ENCODE measurements at regions not wholly inside any gene's neighbourhood (a gene's known extent, or its start where the extent isn't known, plus 50 kb on each side); places are given as distances from the start of the nearest gene placed in this dataset.

DNA sequence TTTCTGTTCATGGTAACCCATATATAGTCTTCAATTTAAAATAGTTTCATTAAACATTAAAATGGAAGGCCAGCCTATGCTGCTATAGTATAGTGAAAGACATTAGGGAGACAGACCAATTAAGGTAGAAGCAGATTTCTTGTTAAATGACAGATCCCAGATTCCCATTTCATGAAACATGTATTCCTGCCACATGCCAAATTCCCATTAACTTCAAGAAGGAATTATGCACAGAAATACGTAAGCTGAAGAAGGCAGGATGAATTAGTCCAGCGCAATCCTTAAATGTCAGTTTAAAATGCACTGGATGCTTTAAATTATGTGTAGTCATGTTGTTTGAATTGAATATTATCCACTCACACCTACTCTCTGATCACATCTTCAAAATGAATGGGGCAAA, 424.9 kb downstream of the SH2D1A start:
- POLR2A ChIA-PET (ENCODE audit: unreplicated experiment): no interaction called here
- DNase-seq: no peak
- Histone ChIP-seq H4K5ac (ENCODE audit: low read depth, low read length) (no peak overlapping the region), H3K4ac (ENCODE audit: low read depth, low read length) (no peak overlapping the region), H3K23ac (ENCODE audit: low read depth, low read length) (no peak overlapping the region), H3K27ac (ENCODE audit: insufficient read depth, low read length) (no peak overlapping the region), H3K4me3 (ENCODE audit: insufficient read depth, low read depth, low read length) (no peak overlapping the region), H3K4me2 (ENCODE audit: low read depth, low read length) (no peak overlapping the region), H2BK5ac (ENCODE audit: low read depth, low read length, poor library complexity, severe bottlenecking) (no peak overlapping the region), H3K18ac (ENCODE audit: low read depth, low read length) (no peak overlapping the region), H3K14ac (replicated peaks; ENCODE audit: low read depth, low read length) (no peak overlapping the region), H3K79me1 (ENCODE audit: low read depth in 1 of 2, low read length in 2 of 2) (no peaks in the 10 kb centered on the region), H2BK15ac (ENCODE audit: low read depth, low read length) (no peak overlapping the region), H2BK120ac (ENCODE audit: low read depth, low read length) (no peak overlapping the region), H4K8ac (ENCODE audit: low read depth in 2 of 2, low read length in 2 of 2) (no peak overlapping the region), H3K36me3 (ENCODE audit: control insufficient read depth, insufficient read depth, low read length) (no peaks in the 10 kb centered on the region), H3K9ac (ENCODE audit: low read depth, low read length) (no peak overlapping the region), H2AFZ (replicated peaks; ENCODE audit: low read length, poor library complexity) (no peak overlapping the region), H3K56ac (ENCODE audit: extremely low read depth, insufficient read depth, low read length) (no peak overlapping the region), H2AK5ac (ENCODE audit: low read depth, low read length) (no peak overlapping the region), H4K91ac (ENCODE audit: insufficient read depth, low read depth, low read length) (no peak overlapping the region), H2BK20ac (ENCODE audit: low read depth, low read length) (no peak overlapping the region), H3K27me3 (ENCODE audit: control insufficient read depth, insufficient read depth, low read length) (no peaks in the 10 kb centered on the region), H4K20me1 (ENCODE audit: insufficient read depth, low read length) (no peaks in the 10 kb centered on the region), H3K9me3 (ENCODE audit: control insufficient read depth, insufficient read depth, low read length) (no peaks in the 10 kb centered on the region), H2AK9ac (replicated peaks; ENCODE audit: low read depth, low read length, poor library complexity) (no peak overlapping the region), H3K9me1 (ENCODE audit: insufficient read depth, low read length) (no peaks in the 10 kb centered on the region), H3K4me1 (ENCODE audit: control insufficient read depth, insufficient read depth, low read length) (no peaks in the 10 kb centered on the region)
- BruUV-seq (replicated peaks): no TSS peak
- intact Hi-C loops (cut with micrococcal nuclease) (no loop called here), in situ Hi-C loops (cut with MboI; ENCODE audit: low sequenced_read_pairs) (no loop called here), dilution Hi-C loops (cut with HindIII; ENCODE audit: low sequenced_read_pairs, unreplicated experiment) (no loop called here)
- WGBS, 2 experiments (ENCODE audit: extremely low coverage in 2 of 2, insufficient read length in 1 of 2): no CpG with 5 or more reads among the region's 2 CpGs
- ATAC-seq (ENCODE audit: low read depth): no peak
- CTCF ChIA-PET: no interaction called here
- TF ChIP-seq BHLHE40 (IDR thresholded peaks at IDR 0.05; ENCODE audit: low read depth, low read length) (no peak), USF2 (IDR thresholded peaks at IDR 0.05; ENCODE audit: low read depth, low read length) (no peak), MAZ (IDR thresholded peaks at IDR 0.05; ENCODE audit: borderline replicate concordance, low read depth, low read length) (no peak), MAFK (IDR thresholded peaks at IDR 0.05; ENCODE audit: low read depth, low read length) (no peak), FOS (IDR thresholded peaks at IDR 0.05; ENCODE audit: low read depth, low read length) (no peak), RAD21 (IDR thresholded peaks at IDR 0.05; ENCODE audit: low read length) (no peak), RCOR1 (IDR thresholded peaks at IDR 0.05; ENCODE audit: insufficient replicate concordance, low read length) (no peak), POLR2A (IDR thresholded peaks at IDR 0.05; ENCODE audit: low read depth, low read length) (no peak), RFX5 (IDR thresholded peaks at IDR 0.05; ENCODE audit: low read depth, low read length) (no peak)
- TF ChIP-seq, protein P1, sequence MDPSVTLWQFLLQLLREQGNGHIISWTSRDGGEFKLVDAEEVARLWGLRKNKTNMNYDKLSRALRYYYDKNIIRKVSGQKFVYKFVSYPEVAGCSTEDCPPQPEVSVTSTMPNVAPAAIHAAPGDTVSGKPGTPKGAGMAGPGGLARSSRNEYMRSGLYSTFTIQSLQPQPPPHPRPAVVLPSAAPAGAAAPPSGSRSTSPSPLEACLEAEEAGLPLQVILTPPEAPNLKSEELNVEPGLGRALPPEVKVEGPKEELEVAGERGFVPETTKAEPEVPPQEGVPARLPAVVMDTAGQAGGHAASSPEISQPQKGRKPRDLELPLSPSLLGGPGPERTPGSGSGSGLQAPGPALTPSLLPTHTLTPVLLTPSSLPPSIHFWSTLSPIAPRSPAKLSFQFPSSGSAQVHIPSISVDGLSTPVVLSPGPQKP (IDR thresholded peaks at IDR 0.05; ENCODE audit: borderline replicate concordance, low read depth, low read length): no peak
- TF ChIP-seq, protein P2, sequence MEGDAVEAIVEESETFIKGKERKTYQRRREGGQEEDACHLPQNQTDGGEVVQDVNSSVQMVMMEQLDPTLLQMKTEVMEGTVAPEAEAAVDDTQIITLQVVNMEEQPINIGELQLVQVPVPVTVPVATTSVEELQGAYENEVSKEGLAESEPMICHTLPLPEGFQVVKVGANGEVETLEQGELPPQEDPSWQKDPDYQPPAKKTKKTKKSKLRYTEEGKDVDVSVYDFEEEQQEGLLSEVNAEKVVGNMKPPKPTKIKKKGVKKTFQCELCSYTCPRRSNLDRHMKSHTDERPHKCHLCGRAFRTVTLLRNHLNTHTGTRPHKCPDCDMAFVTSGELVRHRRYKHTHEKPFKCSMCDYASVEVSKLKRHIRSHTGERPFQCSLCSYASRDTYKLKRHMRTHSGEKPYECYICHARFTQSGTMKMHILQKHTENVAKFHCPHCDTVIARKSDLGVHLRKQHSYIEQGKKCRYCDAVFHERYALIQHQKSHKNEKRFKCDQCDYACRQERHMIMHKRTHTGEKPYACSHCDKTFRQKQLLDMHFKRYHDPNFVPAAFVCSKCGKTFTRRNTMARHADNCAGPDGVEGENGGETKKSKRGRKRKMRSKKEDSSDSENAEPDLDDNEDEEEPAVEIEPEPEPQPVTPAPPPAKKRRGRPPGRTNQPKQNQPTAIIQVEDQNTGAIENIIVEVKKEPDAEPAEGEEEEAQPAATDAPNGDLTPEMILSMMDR (conservative IDR thresholded peaks at IDR 0.05; ENCODE audit: low read depth, low read length): no peak
